Natural killer cell (primary cell): ENCODE measurements at regions not wholly inside any gene's neighbourhood (a gene's known extent, or its start where the extent isn't known, plus 50 kb on each side); places are given as distances from the start of the nearest gene placed in this dataset.

Experiments
- ATAC-seq, 3 donors: fragments of 150-1000 bp in 2 of 3; fragments of 200-7000 bp in 1 of 3; cut with Tn5 transposase; 1 replicate in 1 of 3; 2 replicates in 2 of 3; pipeline ENCODE4 v1.10.0; 2021; ENCODE audit warnings: mild to moderate bottlenecking in 2 of 3, moderate library complexity in 2 of 3
- DNase-seq, 2 donors: peaks; one replicate each; pipeline versions ENCODE4 v3.0.0 to v3.0.0-alpha.2; 2013 to 2021; ENCODE audit warnings: mixed read lengths in 1 of 2
- H3K27ac ChIP-seq: one replicate; pipeline ENCODE4 v1.5.1; 2013; ENCODE audit warnings: mild to moderate bottlenecking, low read length
- H3K27me3 ChIP-seq: one replicate; pipeline ENCODE4 v1.6.1; 2013; ENCODE audit warnings: low read length; ENCODE audit not compliant: control insufficient read depth, insufficient read depth
- H3K36me3 ChIP-seq: one replicate; pipeline ENCODE4 v1.6.1; 2013; ENCODE audit warnings: low read length; ENCODE audit not compliant: control insufficient read depth, insufficient read depth
- H3K4me1 ChIP-seq: one replicate; pipeline ENCODE4 v1.6.1; 2013; ENCODE audit warnings: low read length; ENCODE audit not compliant: control insufficient read depth, insufficient read depth
- H3K4me3 ChIP-seq: one replicate; pipeline ENCODE4 v1.5.1; 2013; ENCODE audit warnings: low read length
- H3K9me3 ChIP-seq: one replicate; pipeline ENCODE4 v1.6.1; 2013; ENCODE audit warnings: low read length; ENCODE audit not compliant: control insufficient read depth, insufficient read depth
- H3K27ac Mint-ChIP-seq, 2 donors: one replicate each; pipeline ENCODE4 v1.8.0; 2022; ENCODE audit warnings: mild to moderate bottlenecking in 2 of 2, mixed read lengths in 2 of 2, moderate library complexity in 1 of 2
- H3K27me3 Mint-ChIP-seq, 2 donors: one replicate each; pipeline ENCODE4 v1.8.0; 2022; ENCODE audit warnings: low read depth in 2 of 2, mixed read lengths in 2 of 2
- H3K36me3 Mint-ChIP-seq: one replicate; pipeline ENCODE4 v1.8.0; 2022; ENCODE audit warnings: mixed read lengths
- H3K4me1 Mint-ChIP-seq, 2 donors: one replicate each; pipeline ENCODE4 v1.8.0; 2022; ENCODE audit warnings: mixed read lengths in 2 of 2
- H3K4me3 Mint-ChIP-seq: one replicate; pipeline ENCODE4 v1.8.0; 2022; ENCODE audit warnings: mild to moderate bottlenecking, moderate library complexity, mixed read lengths
- H3K9me3 Mint-ChIP-seq, 2 donors: one replicate each; pipeline ENCODE4 v1.8.0; 2022; ENCODE audit warnings: mixed read lengths in 2 of 2
- CTCF ChIP-seq: fragments of 200-600 bp; IDR thresholded peaks from one replicate; pipeline ENCODE4 v1.8.0; 2022; ENCODE audit warnings: antibody characterized with exemption
- whole genome bisulfite sequencing: methylation state at CpG from one replicate; pipeline ENCODE4 v1.1.7; 2013; ENCODE audit warnings: missing lambda C conversion rate; ENCODE audit not compliant: insufficient coverage; 5-methylcytosine and 5-hydroxymethylcytosine counted together
- intact Hi-C: fragments of 100-400 bp; cut with micrococcal nuclease; formaldehyde crosslinking; loops from one replicate; pipeline ENCODE4 v1.14.2; 2022

GRCh38 chr13:109684084-109684823, 102.1 kb downstream of the IRS2 start:
- DNase-seq (no peak), ATAC-seq (no peak)
- Mint-ChIP-seq H3K36me3 (no peaks in the 10 kb centered on the region), H3K27ac (no peak overlapping the region), H3K9me3 (no peaks in the 10 kb centered on the region), H3K27me3 (peaks cover 26 to 45% of the 10 kb centered on the region in 2 donors), H3K4me3 (no peak overlapping the region), H3K4me1 (no peaks in the 10 kb centered on the region)
- no peak overlapping the region for H3K27ac ChIP-seq
- no peaks in the 10 kb centered on the region for H3K9me3 ChIP-seq
- 68% methylated on average over 7 of the region's 7 CpGs for WGBS
- H3K4me1 ChIP-seq, result no peaks in the 10 kb centered on the region
- intact Hi-C loops, result no loop called here
- no peak overlapping the region for H3K4me3 ChIP-seq
- no peaks in the 10 kb centered on the region for H3K36me3 ChIP-seq
- no peak for TF ChIP-seq CTCF
- H3K27me3 ChIP-seq, result no peaks in the 10 kb centered on the region

GRCh38 chr13:109682534-109683244, 103.7 kb downstream of the IRS2 start:
- Mint-ChIP-seq H3K27ac (no peak overlapping the region), H3K4me1 (no peaks in the 10 kb centered on the region), H3K36me3 (no peaks in the 10 kb centered on the region), H3K9me3 (no peaks in the 10 kb centered on the region), H3K4me3 (no peak overlapping the region), H3K27me3 (peaks cover 28 to 30% of the 10 kb centered on the region in 2 donors)
- Histone ChIP-seq H3K27ac (no peak overlapping the region), H3K36me3 (no peaks in the 10 kb centered on the region), H3K9me3 (no peaks in the 10 kb centered on the region), H3K4me1 (no peaks in the 10 kb centered on the region), H3K4me3 (no peak overlapping the region), H3K27me3 (no peaks in the 10 kb centered on the region)
- ATAC-seq (no peak), DNase-seq (no peak)
- 75% methylated on average over 8 of the region's 8 CpGs for WGBS
- intact Hi-C loops, result no loop called here
- TF ChIP-seq CTCF, result no peak

DNA sequence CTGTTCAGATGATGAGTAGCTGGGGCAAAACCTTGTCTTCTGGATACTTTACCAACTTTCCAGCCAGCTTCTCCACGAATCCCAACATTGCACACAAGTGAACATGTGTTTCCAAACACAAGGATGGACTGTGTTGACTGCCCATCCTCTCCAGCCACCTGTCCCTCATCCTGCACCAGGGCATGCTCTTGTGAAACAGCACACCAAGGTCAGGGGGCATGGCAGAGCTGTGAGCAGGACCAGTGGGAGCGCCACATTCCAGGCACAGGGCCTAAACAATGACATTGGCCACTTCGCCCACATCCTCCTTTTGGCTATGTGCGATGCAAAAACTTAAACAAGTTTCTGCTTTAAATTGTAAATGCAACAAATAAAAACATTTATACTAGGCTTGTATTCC, 105.5 kb downstream of the IRS2 start:
- 90% methylated on average over 3 of the region's 4 CpGs for WGBS
- no peak overlapping the region for H3K27ac Mint-ChIP-seq
- TF ChIP-seq CTCF, result no peak
- Histone ChIP-seq H3K4me1 (no peaks in the 10 kb centered on the region), H3K36me3 (no peaks in the 10 kb centered on the region), H3K27ac (no peak overlapping the region), H3K4me3 (no peak overlapping the region), H3K9me3 (no peaks in the 10 kb centered on the region), H3K27me3 (no peaks in the 10 kb centered on the region)
- H3K4me3 Mint-ChIP-seq, result no peak overlapping the region
- H3K36me3 Mint-ChIP-seq, result no peaks in the 10 kb centered on the region
- no peaks in the 10 kb centered on the region for H3K9me3 Mint-ChIP-seq
- no peaks in the 10 kb centered on the region for H3K4me1 Mint-ChIP-seq
- H3K27me3 Mint-ChIP-seq, result peaks cover 25 to 31% of the 10 kb centered on the region in 2 donors
- DNase-seq (no peak), ATAC-seq (no peak)
- intact Hi-C loops, result no loop called here
